ENCODE measurements at regions not wholly inside any gene's neighbourhood (a gene's known extent, or its start where the extent isn't known, plus 50 kb on each side); places are given as distances from the start of the nearest gene placed in this dataset.

DNA sequence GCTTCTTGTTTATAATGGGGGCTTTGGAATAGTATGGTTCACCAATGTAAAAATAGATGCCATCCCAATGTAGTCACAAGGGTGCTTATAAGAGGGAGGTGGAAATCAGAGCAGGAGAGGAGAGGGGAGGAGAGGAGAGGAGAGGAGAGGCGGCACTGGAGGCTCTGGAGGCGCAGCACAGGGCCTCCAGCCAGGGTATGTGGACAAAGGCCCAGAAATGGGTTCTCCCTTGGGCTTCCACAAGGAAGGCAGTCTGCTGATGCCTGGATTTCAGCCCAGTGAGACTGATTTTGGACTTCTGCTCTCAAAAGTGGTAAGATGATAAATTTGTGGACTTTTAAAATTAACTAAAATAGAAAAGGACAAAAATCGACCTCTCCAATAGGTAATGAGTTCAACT is 116.8 kb downstream of the RNASET2 start:
- TF ChIP-seq ZBTB1 (CRISPR knock-in tag; IDR thresholded peaks at IDR 0.05; ENCODE audit: borderline replicate concordance) (no peak), GLI4 (CRISPR knock-in tag; IDR thresholded peaks at IDR 0.05; ENCODE audit: borderline replicate concordance) (no peak), E2F2 (CRISPR knock-in tag; IDR thresholded peaks at IDR 0.05; ENCODE audit: borderline replicate concordance) (no peak), POLR2A (IDR thresholded peaks at IDR 0.05; ENCODE audit: insufficient read depth in 1 of 2, low read depth in 2 of 2, low read length in 2 of 2) (no peak), DMAP1 (CRISPR knock-in tag; IDR thresholded peaks at IDR 0.05) (no peak), ZNF274 (CRISPR knock-in tag; IDR thresholded peaks at IDR 0.05) (no peak), ZFP82 (CRISPR knock-in tag; IDR thresholded peaks at IDR 0.05; ENCODE audit: borderline replicate concordance) (no peak)
- TF ChIP-seq, protein P1, sequence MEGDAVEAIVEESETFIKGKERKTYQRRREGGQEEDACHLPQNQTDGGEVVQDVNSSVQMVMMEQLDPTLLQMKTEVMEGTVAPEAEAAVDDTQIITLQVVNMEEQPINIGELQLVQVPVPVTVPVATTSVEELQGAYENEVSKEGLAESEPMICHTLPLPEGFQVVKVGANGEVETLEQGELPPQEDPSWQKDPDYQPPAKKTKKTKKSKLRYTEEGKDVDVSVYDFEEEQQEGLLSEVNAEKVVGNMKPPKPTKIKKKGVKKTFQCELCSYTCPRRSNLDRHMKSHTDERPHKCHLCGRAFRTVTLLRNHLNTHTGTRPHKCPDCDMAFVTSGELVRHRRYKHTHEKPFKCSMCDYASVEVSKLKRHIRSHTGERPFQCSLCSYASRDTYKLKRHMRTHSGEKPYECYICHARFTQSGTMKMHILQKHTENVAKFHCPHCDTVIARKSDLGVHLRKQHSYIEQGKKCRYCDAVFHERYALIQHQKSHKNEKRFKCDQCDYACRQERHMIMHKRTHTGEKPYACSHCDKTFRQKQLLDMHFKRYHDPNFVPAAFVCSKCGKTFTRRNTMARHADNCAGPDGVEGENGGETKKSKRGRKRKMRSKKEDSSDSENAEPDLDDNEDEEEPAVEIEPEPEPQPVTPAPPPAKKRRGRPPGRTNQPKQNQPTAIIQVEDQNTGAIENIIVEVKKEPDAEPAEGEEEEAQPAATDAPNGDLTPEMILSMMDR (CRISPR knock-in tag; IDR thresholded peaks at IDR 0.05): no peak
- TF ChIP-seq, protein P2, sequence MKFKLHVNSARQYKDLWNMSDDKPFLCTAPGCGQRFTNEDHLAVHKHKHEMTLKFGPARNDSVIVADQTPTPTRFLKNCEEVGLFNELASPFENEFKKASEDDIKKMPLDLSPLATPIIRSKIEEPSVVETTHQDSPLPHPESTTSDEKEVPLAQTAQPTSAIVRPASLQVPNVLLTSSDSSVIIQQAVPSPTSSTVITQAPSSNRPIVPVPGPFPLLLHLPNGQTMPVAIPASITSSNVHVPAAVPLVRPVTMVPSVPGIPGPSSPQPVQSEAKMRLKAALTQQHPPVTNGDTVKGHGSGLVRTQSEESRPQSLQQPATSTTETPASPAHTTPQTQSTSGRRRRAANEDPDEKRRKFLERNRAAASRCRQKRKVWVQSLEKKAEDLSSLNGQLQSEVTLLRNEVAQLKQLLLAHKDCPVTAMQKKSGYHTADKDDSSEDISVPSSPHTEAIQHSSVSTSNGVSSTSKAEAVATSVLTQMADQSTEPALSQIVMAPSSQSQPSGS (CRISPR knock-in tag; IDR thresholded peaks at IDR 0.05): no peak

All from HepG2 (cell line).